ENCODE measurements at regions not wholly inside any gene's neighbourhood (a gene's known extent, or its start where the extent isn't known, plus 50 kb on each side); places are given as distances from the start of the nearest gene placed in this dataset.

- no peak overlapping the region for H3K9ac ChIP-seq (ENCODE audit: control insufficient read depth, insufficient read depth, low read length)
- ChIA-PET RAD21 (ENCODE audit: unreplicated experiment) (no interaction called here), CTCF (interaction anchor here (1.3 kb wide), 1 partner anchor 50 kb away, joined by 3 read pairs; no protein-coding TSS in a partner anchor), SMC1A (ENCODE audit: uncharacterized antibody, unreplicated experiment) (no interaction called here), POLR2A (no interaction called here)
- 11% methylated on average over 3 of the region's 3 CpGs for WGBS (ENCODE audit: insufficient coverage, insufficient replicate concordance, low lambda C conversion rate, missing lambda C conversion rate)
- no peaks in the 10 kb centered on the region for H3K79me2 ChIP-seq (ENCODE audit: control insufficient read depth, insufficient read depth, low read length)
- in situ Hi-C loops (cut with MboI): no loop called here
- no peaks in the 10 kb centered on the region; the same call in 2 of the 3 replicates for H3K9me3 ChIP-seq (replicated peaks; ENCODE audit: control insufficient read depth, insufficient read depth, low read length)
- BruUV-seq (replicated peaks): no TSS peak
- no peak overlapping the region for H3K27ac ChIP-seq (ENCODE audit: control insufficient read depth, insufficient read depth)
- TF ChIP-seq DPF2 (IDR thresholded peaks at IDR 0.05) (no peak), SMAD5 (IDR thresholded peaks at IDR 0.05; ENCODE audit: low read depth) (no peak), STAT1 (conservative IDR thresholded peaks at IDR 0.05) (no peak), MTA3 (IDR thresholded peaks at IDR 0.05; ENCODE audit: borderline replicate concordance, low read length) (no peak), POLR2AphosphoS5 (IDR thresholded peaks at IDR 0.05; ENCODE audit: low read length) (no peak), SKIL (IDR thresholded peaks at IDR 0.05; ENCODE audit: low read depth, poor library complexity, severe bottlenecking) (no peak), CBX3 (IDR thresholded peaks at IDR 0.05; ENCODE audit: borderline replicate concordance, low read depth) (no peak), SREBF1 (IDR thresholded peaks at IDR 0.05; ENCODE audit: low read length) (no peak), EZH2 (IDR thresholded peaks at IDR 0.05; ENCODE audit: borderline replicate concordance, control insufficient read depth, low read depth, low read length) (no peak), EGR1 (IDR thresholded peaks at IDR 0.05; ENCODE audit: borderline replicate concordance in 1 of 2, low read depth in 2 of 2, low read length in 2 of 2) (no peak), MEF2A (IDR thresholded peaks at IDR 0.05; ENCODE audit: insufficient read depth, low read depth, low read length) (no peak), MAX (IDR thresholded peaks at IDR 0.05; ENCODE audit: low read depth, low read length) (no peak)
- H3K36me3 ChIP-seq (ENCODE audit: control insufficient read depth in 2 of 2, insufficient read depth in 2 of 2, low read length in 1 of 2): no peaks in the 10 kb centered on the region
- no peak for DNase-seq (ENCODE audit: low read depth, low spot score)
- no peaks in the 10 kb centered on the region for H3K4me1 ChIP-seq (ENCODE audit: control insufficient read depth, insufficient read depth, low read length)
- H3K4me3 ChIP-seq: no peak overlapping the region
- ATAC-seq: no peak
- intact Hi-C loops (cut with micrococcal nuclease; ENCODE audit: unreplicated experiment): no loop called here
- no peak overlapping the region for H3K4me2 ChIP-seq (ENCODE audit: control insufficient read depth, insufficient read depth)
- FAIRE-seq: no peak
- no peaks in the 10 kb centered on the region for H4K20me1 ChIP-seq (ENCODE audit: control insufficient read depth, insufficient read depth)
- no peak overlapping the region for H2AFZ ChIP-seq (ENCODE audit: control insufficient read depth, low read depth, low read length)
- H3K27me3 ChIP-seq (replicated peaks in 1 of 2; ENCODE audit: control insufficient read depth in 2 of 2, insufficient read depth in 2 of 2, low read length in 1 of 2): no peaks in the 10 kb centered on the region
These were observed 1485.4 kb upstream of the TMEM132C start for GRCh38 chr12:126781593-126781992.
